ENCODE measurements at regions not wholly inside any gene's neighbourhood (a gene's known extent, or its start where the extent isn't known, plus 50 kb on each side); places are given as distances from the start of the nearest gene placed in this dataset.

- no peak for TF ChIP-seq POLR2A (IDR thresholded peaks at IDR 0.05)
- TF ChIP-seq CTCF (IDR thresholded peaks at IDR 0.05): no peak
Observed at GRCh38 chr7:124390301-124390700, 357.4 kb upstream of the TMEM229A start.
